ENCODE measurements at regions not wholly inside any gene's neighbourhood (a gene's known extent, or its start where the extent isn't known, plus 50 kb on each side); places are given as distances from the start of the nearest gene placed in this dataset.

- TF ChIP-seq, protein P1, sequence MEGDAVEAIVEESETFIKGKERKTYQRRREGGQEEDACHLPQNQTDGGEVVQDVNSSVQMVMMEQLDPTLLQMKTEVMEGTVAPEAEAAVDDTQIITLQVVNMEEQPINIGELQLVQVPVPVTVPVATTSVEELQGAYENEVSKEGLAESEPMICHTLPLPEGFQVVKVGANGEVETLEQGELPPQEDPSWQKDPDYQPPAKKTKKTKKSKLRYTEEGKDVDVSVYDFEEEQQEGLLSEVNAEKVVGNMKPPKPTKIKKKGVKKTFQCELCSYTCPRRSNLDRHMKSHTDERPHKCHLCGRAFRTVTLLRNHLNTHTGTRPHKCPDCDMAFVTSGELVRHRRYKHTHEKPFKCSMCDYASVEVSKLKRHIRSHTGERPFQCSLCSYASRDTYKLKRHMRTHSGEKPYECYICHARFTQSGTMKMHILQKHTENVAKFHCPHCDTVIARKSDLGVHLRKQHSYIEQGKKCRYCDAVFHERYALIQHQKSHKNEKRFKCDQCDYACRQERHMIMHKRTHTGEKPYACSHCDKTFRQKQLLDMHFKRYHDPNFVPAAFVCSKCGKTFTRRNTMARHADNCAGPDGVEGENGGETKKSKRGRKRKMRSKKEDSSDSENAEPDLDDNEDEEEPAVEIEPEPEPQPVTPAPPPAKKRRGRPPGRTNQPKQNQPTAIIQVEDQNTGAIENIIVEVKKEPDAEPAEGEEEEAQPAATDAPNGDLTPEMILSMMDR (IDR thresholded peaks at IDR 0.05), result no peak
- no peak for TF ChIP-seq POLR2A (IDR thresholded peaks at IDR 0.05)
Observed at GRCh38 chr10:129273860-129274259, 193.2 kb upstream of the MGMT start.
